ENCODE measurements at regions not wholly inside any gene's neighbourhood (a gene's known extent, or its start where the extent isn't known, plus 50 kb on each side); places are given as distances from the start of the nearest gene placed in this dataset.
A peak's percentile ranks its signal among the peaks of the same experiment; 100 is the strongest.

DNA sequence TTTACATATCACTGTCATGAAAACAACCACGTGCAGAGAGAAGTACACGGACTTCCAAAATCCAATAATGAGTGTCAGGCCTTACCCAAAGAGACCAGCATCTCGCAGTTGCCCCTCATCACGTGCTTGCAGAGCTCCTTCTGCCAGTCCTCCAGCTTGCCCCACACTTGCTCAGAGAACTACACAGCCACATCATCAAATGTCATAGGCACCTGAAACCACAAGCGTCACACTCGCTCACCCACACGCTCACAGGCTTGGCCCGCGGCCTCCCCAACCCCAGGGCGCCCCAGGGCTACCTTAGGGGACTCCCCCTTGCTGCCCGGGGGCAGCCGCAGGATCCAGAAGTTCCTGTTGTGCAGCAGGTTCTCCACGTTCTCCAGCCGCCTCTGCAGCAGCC, 123.4 kb upstream of the ZNF746 start:
- no peak overlapping the region for H3K4me3 ChIP-seq (ENCODE audit: low read depth, low read length)
- no peak for DNase-seq (ENCODE audit: low read depth)
- TF ChIP-seq, protein P1, sequence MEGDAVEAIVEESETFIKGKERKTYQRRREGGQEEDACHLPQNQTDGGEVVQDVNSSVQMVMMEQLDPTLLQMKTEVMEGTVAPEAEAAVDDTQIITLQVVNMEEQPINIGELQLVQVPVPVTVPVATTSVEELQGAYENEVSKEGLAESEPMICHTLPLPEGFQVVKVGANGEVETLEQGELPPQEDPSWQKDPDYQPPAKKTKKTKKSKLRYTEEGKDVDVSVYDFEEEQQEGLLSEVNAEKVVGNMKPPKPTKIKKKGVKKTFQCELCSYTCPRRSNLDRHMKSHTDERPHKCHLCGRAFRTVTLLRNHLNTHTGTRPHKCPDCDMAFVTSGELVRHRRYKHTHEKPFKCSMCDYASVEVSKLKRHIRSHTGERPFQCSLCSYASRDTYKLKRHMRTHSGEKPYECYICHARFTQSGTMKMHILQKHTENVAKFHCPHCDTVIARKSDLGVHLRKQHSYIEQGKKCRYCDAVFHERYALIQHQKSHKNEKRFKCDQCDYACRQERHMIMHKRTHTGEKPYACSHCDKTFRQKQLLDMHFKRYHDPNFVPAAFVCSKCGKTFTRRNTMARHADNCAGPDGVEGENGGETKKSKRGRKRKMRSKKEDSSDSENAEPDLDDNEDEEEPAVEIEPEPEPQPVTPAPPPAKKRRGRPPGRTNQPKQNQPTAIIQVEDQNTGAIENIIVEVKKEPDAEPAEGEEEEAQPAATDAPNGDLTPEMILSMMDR (conservative IDR thresholded peaks at IDR 0.05; ENCODE audit: low read depth, low read length), result no peak

DNA sequence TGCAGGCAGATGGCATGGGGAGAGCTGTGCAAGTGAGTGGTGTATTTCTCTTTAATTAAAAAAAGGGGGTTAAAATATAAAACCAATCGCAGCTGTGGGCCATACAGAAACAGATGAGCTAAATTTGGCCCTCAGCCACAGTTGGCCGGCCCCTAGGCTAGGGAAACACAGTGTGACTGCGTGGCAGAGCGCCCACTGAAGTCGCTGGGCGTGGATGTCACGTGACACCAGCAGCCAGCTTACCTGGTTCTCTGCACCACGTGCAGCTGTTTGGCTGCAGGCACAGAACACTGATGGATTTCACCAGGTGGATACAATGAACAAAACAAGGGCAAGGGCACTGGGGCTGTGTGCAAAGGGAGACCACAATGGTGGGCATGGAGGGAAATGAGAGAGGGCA, 119.3 kb upstream of the ZNF746 start:
- TF ChIP-seq, protein P1 (conservative IDR thresholded peaks at IDR 0.05; ENCODE audit: low read depth, low read length), result no peak
- no peak overlapping the region for H3K4me3 ChIP-seq (ENCODE audit: low read depth, low read length)
- DNase-seq (ENCODE audit: low read depth), result no peak

DNA sequence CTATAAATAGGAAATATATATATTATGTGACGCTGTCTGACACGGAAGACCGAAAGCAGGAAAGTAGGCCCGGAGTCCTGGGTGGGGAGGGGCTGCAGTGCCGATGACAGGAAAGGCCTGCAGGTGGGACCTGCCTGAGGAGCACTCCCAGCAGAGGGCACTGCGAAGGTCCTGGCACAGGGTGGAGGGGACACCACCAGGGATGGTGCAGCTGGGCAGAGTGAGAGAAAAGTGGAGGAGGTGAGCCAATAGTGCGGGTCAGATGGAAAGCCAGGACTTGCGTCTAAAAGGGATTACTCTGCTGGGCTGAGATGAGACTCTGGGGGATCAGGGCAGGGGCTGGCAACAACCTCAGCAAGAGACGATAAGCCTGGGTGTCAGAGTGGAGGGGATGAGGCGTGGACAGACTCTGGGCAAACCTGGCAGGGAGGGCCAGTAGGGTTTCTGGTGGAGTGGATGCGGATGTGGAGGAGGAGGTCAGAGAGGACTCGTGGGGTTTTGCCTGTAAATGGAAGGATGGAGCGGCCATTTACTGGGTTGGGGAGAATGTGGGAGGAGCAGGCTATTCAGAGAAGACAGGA, 118.2 kb upstream of the ZNF746 start:
- no peak for DNase-seq (ENCODE audit: low read depth)
- TF ChIP-seq, protein P1 (conservative IDR thresholded peaks at IDR 0.05; ENCODE audit: low read depth, low read length), result peak; percentile 25
- H3K4me3 ChIP-seq (ENCODE audit: low read depth, low read length), result no peak overlapping the region

DNA sequence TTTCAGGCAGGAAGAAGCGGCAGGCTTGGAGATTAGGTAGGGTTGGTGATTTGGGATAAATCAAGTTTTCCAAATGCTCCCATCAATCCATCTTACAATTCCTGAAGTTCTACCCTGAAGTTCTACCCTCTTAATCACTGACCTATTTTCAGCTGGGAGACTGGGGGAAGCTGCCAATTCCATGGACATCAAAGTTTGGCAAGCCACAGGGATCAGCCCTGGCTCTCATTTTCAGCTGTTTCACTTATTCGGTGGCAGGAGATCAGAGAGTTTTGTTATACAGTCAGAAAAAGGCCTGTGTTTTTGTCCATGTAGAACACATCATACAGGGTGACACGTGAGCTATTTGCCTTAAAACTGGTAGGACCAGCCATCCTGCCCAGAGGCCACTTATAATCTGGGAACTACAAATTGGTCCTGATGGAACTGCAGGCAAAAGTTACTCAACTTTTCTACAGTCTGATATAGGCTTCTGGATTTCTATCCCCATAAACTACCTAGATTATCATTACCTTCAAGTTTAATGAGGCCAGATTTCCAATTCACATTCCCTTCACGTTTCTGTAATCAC, 112.9 kb upstream of the ZNF746 start:
- H3K4me3 ChIP-seq (ENCODE audit: low read depth, low read length), result no peak overlapping the region
- TF ChIP-seq, protein P1 (conservative IDR thresholded peaks at IDR 0.05; ENCODE audit: low read depth, low read length), result no peak
- DNase-seq (ENCODE audit: low read depth), result no peak

DNA sequence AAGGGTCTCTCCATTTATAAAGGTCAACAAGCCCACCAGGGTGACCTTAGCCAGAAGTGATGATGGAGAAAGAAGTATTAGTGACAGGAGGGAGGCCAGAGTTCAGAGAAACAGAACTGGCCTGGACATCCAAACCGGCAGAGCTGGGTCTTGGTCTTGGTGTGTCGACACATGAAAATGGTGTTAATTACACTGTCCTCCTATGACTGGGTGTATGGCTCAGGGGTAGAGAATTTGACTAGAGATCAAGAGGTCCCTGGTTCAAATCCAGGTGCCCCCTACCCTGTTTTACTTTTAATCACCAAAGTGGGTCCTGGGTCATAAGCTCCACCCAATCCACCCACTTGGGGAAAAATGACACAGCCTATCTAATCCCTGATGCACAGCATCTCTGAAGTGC, 110.6 kb upstream of the ZNF746 start:
- H3K4me3 ChIP-seq (ENCODE audit: low read depth, low read length), result no peak overlapping the region
- DNase-seq (ENCODE audit: low read depth), result no peak
- TF ChIP-seq, protein P1 (conservative IDR thresholded peaks at IDR 0.05; ENCODE audit: low read depth, low read length), result no peak

DNA sequence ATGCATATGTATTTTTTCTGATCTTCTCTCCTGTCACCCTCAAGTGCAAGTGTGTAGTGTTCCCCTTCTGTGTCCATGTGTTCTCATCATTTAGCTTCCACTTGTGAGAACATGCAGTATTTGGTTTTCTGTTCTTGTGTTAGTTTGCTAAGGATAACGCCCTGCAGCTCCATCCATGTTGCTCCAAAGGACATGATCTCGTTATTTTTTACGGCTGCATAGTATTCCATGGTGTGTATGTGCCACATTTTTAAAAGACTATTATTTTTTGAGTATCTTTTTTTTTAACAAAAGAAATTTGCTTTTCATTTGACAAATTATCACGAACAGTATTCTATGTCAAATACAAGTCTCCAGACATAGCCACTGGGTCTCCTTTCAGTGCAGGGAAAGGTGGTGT, 110.1 kb upstream of the ZNF746 start:
- DNase-seq (ENCODE audit: low read depth), result no peak
- TF ChIP-seq, protein P1 (conservative IDR thresholded peaks at IDR 0.05; ENCODE audit: low read depth, low read length), result no peak
- H3K4me3 ChIP-seq (ENCODE audit: low read depth, low read length), result no peak overlapping the region

DNA sequence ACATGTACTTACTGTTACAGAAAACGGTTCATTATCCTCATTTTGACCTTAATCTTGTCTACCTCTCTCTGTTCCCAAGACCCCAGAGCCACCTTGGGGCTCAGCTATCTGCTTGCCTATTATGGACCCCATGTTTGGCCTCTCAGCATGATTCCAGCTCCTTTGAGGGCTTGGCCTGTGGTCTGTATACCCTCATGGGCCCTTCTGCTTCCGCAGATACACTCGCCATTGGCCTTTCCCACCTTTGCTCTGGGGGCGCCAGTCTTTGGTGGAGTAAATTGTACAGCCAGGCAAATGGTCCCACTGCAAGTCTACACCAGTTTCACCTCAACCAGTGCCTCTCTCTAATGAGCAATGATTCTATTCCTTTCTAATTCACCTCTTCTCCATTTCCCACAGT, 109.2 kb upstream of the ZNF746 start:
- H3K4me3 ChIP-seq (ENCODE audit: low read depth, low read length), result no peak overlapping the region
- no peak for DNase-seq (ENCODE audit: low read depth)
- TF ChIP-seq, protein P1 (conservative IDR thresholded peaks at IDR 0.05; ENCODE audit: low read depth, low read length), result no peak

Measured in epithelial cell of proximal tubule (primary cell).